HepG2 (cell line): ENCODE measurements at regions not wholly inside any gene's neighbourhood (a gene's known extent, or its start where the extent isn't known, plus 50 kb on each side); places are given as distances from the start of the nearest gene placed in this dataset.
"Not testable (repeated sequence)": the region's sequence is repeated elsewhere in the genome, so short reads cannot be mapped to it uniquely, and the experiment has no call there.

Source experiments
- ATAC-seq: fragments of 200-7000 bp; cut with Tn5 transposase; 3 replicates; pipeline ENCODE4 v1.9.1; 2020; ENCODE audit warnings: mild to moderate bottlenecking, moderate library complexity
- BruUV-seq: library from RNA; stranded (reverse); fragments of 400-500 nt; replicated peaks from 2 replicates; lab custom pipeline; 2021; lab: Mats Ljungman, UMichigan
- CTCF ChIA-PET: fragments of 300-600 bp; formaldehyde crosslinking; extraction: SDS; loops from one replicate; lab custom pipeline; 2021; ENCODE audit warnings: low total read pairs, inconsistent platforms, low intra/inter-chr PET ratio; lab: Yijun Ruan, JAX
- POLR2A ChIA-PET: fragments of 350-600 bp; sonication (Branson Sonifier 250); formaldehyde crosslinking; loops from one replicate; lab custom pipeline; 2020; ENCODE audit warnings: antibody characterized with exemption, inconsistent platforms; lab: Yijun Ruan, JAX
- DNase-seq: peaks from one replicate; pipeline ENCODE4 v3.0.0-alpha.2; 2015; ENCODE audit warnings: low spot score
- FAIRE-seq: peaks from 3 replicates; lab custom pipeline; 2011; peaks lifted over from hg19 to GRCh38; lab: Jason Lieb, UNC
- H2AFZ ChIP-seq: one replicate; pipeline ENCODE4 v1.6.1; 2011; ENCODE audit warnings: low read length, inconsistent platforms
- H3K27ac ChIP-seq: fragments of 300-600 bp; 3 replicates; pipeline ENCODE4 v1.8.0; 2011; ENCODE audit warnings: mixed run types, mild to moderate bottlenecking, mixed read lengths, low read length, inconsistent platforms; ENCODE audit not compliant: insufficient read depth; ENCODE audit errors: extremely low read length
- H3K27me3 ChIP-seq, 2 experiments: fragments of 200-600 bp in 1 of 2; 2 replicates in 1 of 2; 3 replicates in 1 of 2; pipeline versions ENCODE4 v1.6.0 to v1.8.0; 2011; ENCODE audit warnings: low read length in 2 of 2, mild to moderate bottlenecking in 2 of 2, moderate library complexity in 2 of 2, inconsistent platforms in 1 of 2; ENCODE audit not compliant: insufficient read depth in 2 of 2, control insufficient read depth in 1 of 2
- H3K36me3 ChIP-seq, 2 experiments: fragments of 200-600 bp in 1 of 2; replicated peaks in 1 of 2; 2 replicates in 1 of 2; 3 replicates in 1 of 2; pipeline versions ENCODE4 v1.5.1 to v1.8.0; 2011; ENCODE audit warnings: low read length in 2 of 2, inconsistent platforms in 1 of 2; ENCODE audit not compliant: insufficient read depth in 2 of 2, control insufficient read depth in 1 of 2
- H3K4me1 ChIP-seq: 2 replicates; pipeline ENCODE4 v1.5.1; 2012; ENCODE audit warnings: low read length, inconsistent platforms; ENCODE audit not compliant: insufficient read depth
- H3K4me2 ChIP-seq: 2 replicates; pipeline ENCODE4 v1.6.0; 2011; ENCODE audit warnings: low read depth, low read length, inconsistent platforms
- H3K4me3 ChIP-seq, 3 experiments: fragments of 200-600 bp in 1 of 3; sonication (generic), shearing (Covaris generic) in 1 of 3; replicated peaks in 1 of 3; 2 replicates each; pipeline ENCODE4 v1.5.1; 2011 to 2016; ENCODE audit warnings: low read length in 3 of 3, inconsistent platforms in 2 of 3, low read depth in 2 of 3, mild to moderate bottlenecking in 2 of 3, control low read depth in 1 of 3, mixed read lengths in 1 of 3; ENCODE audit not compliant: insufficient read depth in 1 of 3
- H3K79me2 ChIP-seq: one replicate; pipeline ENCODE4 v1.6.1; 2011; ENCODE audit warnings: low read length, inconsistent platforms; ENCODE audit not compliant: insufficient read depth
- H3K9ac ChIP-seq: 2 replicates; pipeline ENCODE4 v1.6.0; 2011; ENCODE audit warnings: mild to moderate bottlenecking, low read depth, low read length, inconsistent platforms; ENCODE audit not compliant: insufficient read depth
- H3K9me3 ChIP-seq: 2 replicates; pipeline ENCODE4 v1.5.1; 2012; ENCODE audit warnings: mild to moderate bottlenecking, low read length
- H4K20me1 ChIP-seq: 2 replicates; pipeline ENCODE4 v1.6.0; 2011; ENCODE audit warnings: inconsistent platforms, mild to moderate bottlenecking, low read length, moderate library complexity; ENCODE audit not compliant: insufficient read depth
- GTF3A ChIP-seq: sonication (generic); formaldehyde crosslinking; conservative IDR thresholded peaks from 2 replicates; pipeline ENCODE4 v1.4.0; 2020; ENCODE audit warnings: mild to moderate bottlenecking, missing genetic modification reagents
- KLF11 ChIP-seq: IDR thresholded peaks from 2 replicates; pipeline ENCODE4 v1.6.1; 2016; ENCODE audit warnings: missing compliant biosample characterization
- PAX8 ChIP-seq: sonication (generic); formaldehyde crosslinking; IDR thresholded peaks from 2 replicates; pipeline ENCODE4 v1.8.0; 2022; ENCODE audit warnings: mild to moderate bottlenecking, missing genetic modification reagents, borderline replicate concordance
- ZFY ChIP-seq: sonication (generic); formaldehyde crosslinking; IDR thresholded peaks from 2 replicates; pipeline ENCODE4 v1.4.0; 2020; ENCODE audit warnings: missing genetic modification reagents
- ZNF274 ChIP-seq: sonication (generic); formaldehyde crosslinking; IDR thresholded peaks from 2 replicates; pipeline ENCODE4 v1.5.1; 2020; ENCODE audit warnings: mild to moderate bottlenecking, missing genetic modification reagents
- ZNF564 ChIP-seq: sonication (generic); formaldehyde crosslinking; IDR thresholded peaks from 2 replicates; pipeline ENCODE4 v1.8.1; 2023; ENCODE audit warnings: mild to moderate bottlenecking, missing genetic modification reagents
- ZNF646 ChIP-seq: sonication (generic); formaldehyde crosslinking; IDR thresholded peaks from 2 replicates; pipeline ENCODE4 v1.9.0; 2021; ENCODE audit warnings: mild to moderate bottlenecking, missing genetic modification reagents
- WGBS: methylation state at CpG from one replicate; pipeline ENCODE4 v1.1.6; 2017; ENCODE audit warnings: low lambda C conversion rate; 5-methylcytosine and 5-hydroxymethylcytosine counted together
- in situ Hi-C: cut with HindIII; loops from 2 replicates; pipeline ENCODE4 v1.10.0; 2017; ENCODE audit warnings: low pct_unique_long_range_greater_than_20kb; ENCODE audit not compliant: extremely low pct_ligation_motif_present
- intact Hi-C: fragments of 100-400 bp; cut with micrococcal nuclease; formaldehyde crosslinking; loops from one replicate; pipeline ENCODE4 v1.10.0; 2022; ENCODE audit not compliant: unreplicated experiment

GRCh38 chr1:188652678-188653077 lies 1823.9 kb downstream of the PLA2G4A start:
- Histone ChIP-seq H3K27me3 (no peaks in the 10 kb centered on the region), H2AFZ (no peak overlapping the region), H3K4me2 (no peak overlapping the region), H3K4me3 (no peak overlapping the region), H3K36me3 (no peaks in the 10 kb centered on the region), H3K4me1 (no peaks in the 10 kb centered on the region), H3K9ac (no peak overlapping the region), H3K9me3 (no peaks in the 10 kb centered on the region), H4K20me1 (no peaks in the 10 kb centered on the region), H3K79me2 (no peaks in the 10 kb centered on the region), H3K27ac (no peak overlapping the region)
- no peak for TF ChIP-seq GTF3A (CRISPR knock-in tag)
- no peak for TF ChIP-seq PAX8 (CRISPR knock-in tag)
- TF ChIP-seq ZFY (CRISPR knock-in tag), result no peak
- in situ Hi-C loops, result no loop called here
- DNase-seq (no peak), ATAC-seq (no peak), FAIRE-seq (no peak)
- WGBS, result 0% methylated on average over 1 of the region's 1 CpG
- ChIA-PET POLR2A (no interaction called here), CTCF (no interaction called here)
- intact Hi-C loops, result no loop called here
- no TSS peak for BruUV-seq

DNA sequence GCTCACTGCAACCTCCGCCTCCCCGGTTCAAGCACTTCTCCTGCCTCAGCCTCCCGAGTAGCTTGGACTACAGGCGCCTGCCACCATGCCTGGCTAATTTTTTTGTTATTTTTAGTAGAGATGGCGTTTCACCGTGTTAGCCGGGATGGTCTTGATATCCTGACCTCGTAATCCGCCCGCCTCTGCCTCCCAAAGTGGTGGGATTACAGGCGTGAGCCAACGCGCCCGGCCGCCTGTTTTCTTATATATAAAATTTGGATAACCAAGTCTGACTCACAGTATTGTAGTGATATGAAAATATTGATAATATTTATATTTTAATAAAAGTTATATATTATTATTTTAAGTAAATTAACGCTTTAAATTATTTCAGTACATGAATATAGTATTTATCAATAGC lies 1821.7 kb downstream of the BRINP3 start:
- H2AFZ ChIP-seq, intact Hi-C loops, H3K9me3 ChIP-seq, BruUV-seq, H3K4me2 ChIP-seq, H3K79me2 ChIP-seq, CTCF ChIA-PET, FAIRE-seq, DNase-seq, POLR2A ChIA-PET, ATAC-seq, H3K27me3 ChIP-seq, H3K9ac ChIP-seq, H3K36me3 ChIP-seq, H3K4me3 ChIP-seq, in situ Hi-C loops, H4K20me1 ChIP-seq, H3K4me1 ChIP-seq, H3K27ac ChIP-seq: not testable (repeated sequence)
- WGBS, result 23% methylated on average over 16 of the region's 16 CpGs

- CTCF ChIA-PET, result no interaction called here
- no peaks in the 10 kb centered on the region for H4K20me1 ChIP-seq
- ATAC-seq (no peak), FAIRE-seq (no peak), DNase-seq (no peak)
- no peak overlapping the region for H3K4me2 ChIP-seq
- intact Hi-C loops, result no loop called here
- no peak overlapping the region for H3K9ac ChIP-seq
- in situ Hi-C loops, result no loop called here
- no peaks in the 10 kb centered on the region for H3K4me1 ChIP-seq
- H2AFZ ChIP-seq, result no peak overlapping the region
- POLR2A ChIA-PET, result no interaction called here
- H3K36me3 ChIP-seq, result no peaks in the 10 kb centered on the region
- H3K27ac ChIP-seq, result no peak overlapping the region
- H3K9me3 ChIP-seq, result no peaks in the 10 kb centered on the region
- H3K27me3 ChIP-seq, result no peaks in the 10 kb centered on the region
- no TSS peak for BruUV-seq
- no peaks in the 10 kb centered on the region for H3K79me2 ChIP-seq
- no peak overlapping the region for H3K4me3 ChIP-seq
- TF ChIP-seq ZNF564 (no peak), ZNF274 (CRISPR knock-in tag) (no peak), ZNF646 (CRISPR knock-in tag) (no peak), KLF11 (CRISPR knock-in tag) (no peak)
Measured at GRCh38 chr1:188660572-188660971, 1817.1 kb downstream of the BRINP3 start.
